ENCODE measurements at regions not wholly inside any gene's neighbourhood (a gene's known extent, or its start where the extent isn't known, plus 50 kb on each side); places are given as distances from the start of the nearest gene placed in this dataset.

GRCh38 chr5:20972419-20972925 is 984.5 kb upstream of the CDH18 start:
- peak; percentile 51; the same call in 1 of the 2 replicates for TF ChIP-seq CTCF (IDR thresholded peaks at IDR 0.05)

- TF ChIP-seq CTCF (IDR thresholded peaks at IDR 0.05), result no peak
Observed at GRCh38 chr5:20959347-20959746, 971.3 kb upstream of the CDH18 start.

GRCh38 chr5:20958641-20959040 is 970.6 kb upstream of the CDH18 start:
- TF ChIP-seq CTCF (IDR thresholded peaks at IDR 0.05), result no peak

- TF ChIP-seq CTCF (IDR thresholded peaks at IDR 0.05), result no peak
Observed at GRCh38 chr5:20956134-20956533, 968.1 kb upstream of the CDH18 start.

- TF ChIP-seq CTCF (IDR thresholded peaks at IDR 0.05), result no peak
Observed at GRCh38 chr5:20949636-20950035, 961.6 kb upstream of the CDH18 start.

GRCh38 chr5:20833081-20833627 is 845.2 kb upstream of the CDH18 start:
- no peak for TF ChIP-seq CTCF (IDR thresholded peaks at IDR 0.05)

GRCh38 chr5:20832204-20833080 is 844.4 kb upstream of the CDH18 start:
- no peak for TF ChIP-seq CTCF (IDR thresholded peaks at IDR 0.05)

All from LNCAP (cell line).